ENCODE measurements at regions not wholly inside any gene's neighbourhood (a gene's known extent, or its start where the extent isn't known, plus 50 kb on each side); places are given as distances from the start of the nearest gene placed in this dataset.

DNA sequence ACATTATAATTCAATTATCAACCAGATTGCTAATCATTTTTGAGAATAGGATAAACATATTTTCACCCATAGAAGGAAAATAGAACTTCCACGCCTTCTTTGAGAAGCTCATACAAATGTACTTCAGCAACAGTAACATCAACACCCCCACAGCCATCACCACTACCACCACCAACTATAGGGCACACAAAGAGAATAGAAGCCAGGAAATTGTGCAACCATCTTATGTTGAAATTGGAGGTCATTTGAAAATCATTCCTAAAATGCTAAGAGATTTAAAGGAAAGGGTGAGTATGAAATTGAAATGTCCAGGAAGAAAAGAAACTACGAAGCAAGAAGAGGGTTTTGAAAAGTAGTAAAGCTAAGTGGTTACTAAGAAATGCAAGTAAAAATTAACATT, 563.4 kb downstream of the ZNF804A start (continued):
- TF ChIP-seq, protein P1, sequence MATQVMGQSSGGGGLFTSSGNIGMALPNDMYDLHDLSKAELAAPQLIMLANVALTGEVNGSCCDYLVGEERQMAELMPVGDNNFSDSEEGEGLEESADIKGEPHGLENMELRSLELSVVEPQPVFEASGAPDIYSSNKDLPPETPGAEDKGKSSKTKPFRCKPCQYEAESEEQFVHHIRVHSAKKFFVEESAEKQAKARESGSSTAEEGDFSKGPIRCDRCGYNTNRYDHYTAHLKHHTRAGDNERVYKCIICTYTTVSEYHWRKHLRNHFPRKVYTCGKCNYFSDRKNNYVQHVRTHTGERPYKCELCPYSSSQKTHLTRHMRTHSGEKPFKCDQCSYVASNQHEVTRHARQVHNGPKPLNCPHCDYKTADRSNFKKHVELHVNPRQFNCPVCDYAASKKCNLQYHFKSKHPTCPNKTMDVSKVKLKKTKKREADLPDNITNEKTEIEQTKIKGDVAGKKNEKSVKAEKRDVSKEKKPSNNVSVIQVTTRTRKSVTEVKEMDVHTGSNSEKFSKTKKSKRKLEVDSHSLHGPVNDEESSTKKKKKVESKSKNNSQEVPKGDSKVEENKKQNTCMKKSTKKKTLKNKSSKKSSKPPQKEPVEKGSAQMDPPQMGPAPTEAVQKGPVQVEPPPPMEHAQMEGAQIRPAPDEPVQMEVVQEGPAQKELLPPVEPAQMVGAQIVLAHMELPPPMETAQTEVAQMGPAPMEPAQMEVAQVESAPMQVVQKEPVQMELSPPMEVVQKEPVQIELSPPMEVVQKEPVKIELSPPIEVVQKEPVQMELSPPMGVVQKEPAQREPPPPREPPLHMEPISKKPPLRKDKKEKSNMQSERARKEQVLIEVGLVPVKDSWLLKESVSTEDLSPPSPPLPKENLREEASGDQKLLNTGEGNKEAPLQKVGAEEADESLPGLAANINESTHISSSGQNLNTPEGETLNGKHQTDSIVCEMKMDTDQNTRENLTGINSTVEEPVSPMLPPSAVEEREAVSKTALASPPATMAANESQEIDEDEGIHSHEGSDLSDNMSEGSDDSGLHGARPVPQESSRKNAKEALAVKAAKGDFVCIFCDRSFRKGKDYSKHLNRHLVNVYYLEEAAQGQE (IDR thresholded peaks at IDR 0.05; ENCODE audit: low read depth), result no peak
- TF ChIP-seq, protein P2, sequence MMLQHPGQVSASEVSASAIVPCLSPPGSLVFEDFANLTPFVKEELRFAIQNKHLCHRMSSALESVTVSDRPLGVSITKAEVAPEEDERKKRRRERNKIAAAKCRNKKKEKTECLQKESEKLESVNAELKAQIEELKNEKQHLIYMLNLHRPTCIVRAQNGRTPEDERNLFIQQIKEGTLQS (IDR thresholded peaks at IDR 0.05), result no peak
- no peak for TF ChIP-seq POLR2AphosphoS5 (IDR thresholded peaks at IDR 0.05; ENCODE audit: low read depth, low read length)
- no peak for TF ChIP-seq EZH2phosphoT487 (IDR thresholded peaks at IDR 0.05; ENCODE audit: borderline replicate concordance)
- TF ChIP-seq CEBPB (IDR thresholded peaks at IDR 0.05; ENCODE audit: low read depth), result no peak
- no peak for TF ChIP-seq SRF (IDR thresholded peaks at IDR 0.05; ENCODE audit: low read depth)
- no peak for TF ChIP-seq EZH2 (IDR thresholded peaks at IDR 0.05)
- no peak for TF ChIP-seq YY1 (IDR thresholded peaks at IDR 0.05; ENCODE audit: extremely low read depth, insufficient replicate concordance, low read depth, low read length)
- no peak for TF ChIP-seq JUND (IDR thresholded peaks at IDR 0.05)
- TF ChIP-seq TCF7L2 (IDR thresholded peaks at IDR 0.05; ENCODE audit: borderline replicate concordance, extremely low read depth, insufficient read depth, insufficient read length), result no peak
- no peak for TF ChIP-seq ZFX (IDR thresholded peaks at IDR 0.05)

DNA sequence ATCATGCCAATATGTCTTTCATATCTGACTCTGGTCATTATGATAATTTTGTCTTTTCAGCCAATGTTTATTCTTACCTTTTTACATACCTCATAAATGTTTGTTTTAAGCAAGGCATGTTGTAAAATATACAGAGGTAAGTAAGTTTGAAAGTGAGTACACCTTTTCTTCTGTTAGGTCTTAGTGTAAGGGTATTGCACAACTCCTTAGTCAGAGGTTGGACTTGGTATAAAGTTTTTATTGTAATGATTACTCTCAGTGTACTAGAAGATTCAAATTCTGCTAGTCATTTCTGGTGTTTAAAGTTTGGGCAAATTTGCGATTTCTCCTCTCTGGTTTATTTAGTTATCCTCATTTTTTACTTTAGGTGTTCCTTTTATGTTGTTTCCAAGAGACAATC, 564.3 kb upstream of the FSIP2 start:
- no TSS peak for BruUV-seq (replicated peaks)
- POLR2A ChIA-PET, result no interaction called here
- no peak for TF ChIP-seq EGR1 (IDR thresholded peaks at IDR 0.05; ENCODE audit: low read depth)
- TF ChIP-seq YY1 (IDR thresholded peaks at IDR 0.05; ENCODE audit: extremely low read depth, insufficient replicate concordance, low read depth, low read length), result no peak
- no peak for TF ChIP-seq ZNF274 (IDR thresholded peaks at IDR 0.05; ENCODE audit: low read depth, low read length)
- TF ChIP-seq, protein P1 (IDR thresholded peaks at IDR 0.05; ENCODE audit: low read depth), result no peak
- no peak for TF ChIP-seq POLR2A (IDR thresholded peaks at IDR 0.05; ENCODE audit: borderline replicate concordance, extremely low read depth, insufficient read depth, insufficient read length)

More for the DNA sequence above, 564.3 kb upstream of the FSIP2 start:
- RAD21 ChIA-PET (ENCODE audit: low non-redundant PET in 1 of 2, low total read pairs in 2 of 2, uncharacterized antibody in 2 of 2, unreplicated experiment in 2 of 2), result no interaction called here
- no peak overlapping the region for H3K9ac ChIP-seq (ENCODE audit: low read length)
- H3K4me2 ChIP-seq (ENCODE audit: low read length), result no peak overlapping the region
- no peaks in the 10 kb centered on the region for H3K9me3 ChIP-seq (ENCODE audit: control insufficient read depth in 1 of 2, insufficient read depth in 1 of 2, low read depth in 1 of 2, low read length in 2 of 2)
- no peak overlapping the region for H3K4me3 ChIP-seq (replicated peaks in 1 of 2; ENCODE audit: low read depth in 1 of 2, low read length in 2 of 2)
- H3K4me1 ChIP-seq (ENCODE audit: control insufficient read depth in 1 of 2, insufficient read depth in 2 of 2, low read length in 2 of 2), result no peaks in the 10 kb centered on the region
- H2AFZ ChIP-seq (ENCODE audit: low read depth, low read length, poor library complexity, severe bottlenecking), result no peak overlapping the region
- intact Hi-C loops (cut with micrococcal nuclease), result no loop called here
- H4K20me1 ChIP-seq (ENCODE audit: insufficient read depth), result no peaks in the 10 kb centered on the region
- no peaks in the 10 kb centered on the region for H3K79me2 ChIP-seq (ENCODE audit: insufficient read depth, low read length)
- H3K36me3 ChIP-seq (ENCODE audit: control insufficient read depth in 1 of 2, insufficient read depth in 2 of 2, low read length in 2 of 2), result no peaks in the 10 kb centered on the region
- no peak overlapping the region for H3K27ac ChIP-seq (ENCODE audit: low read depth, low read length)
- CTCF ChIA-PET, result no interaction called here
- no peaks in the 10 kb centered on the region for H3K27me3 ChIP-seq (ENCODE audit: insufficient read depth, low read length)
- H3K9me2 ChIP-seq (ENCODE audit: insufficient read depth), result no peaks in the 10 kb centered on the region
- no peak for DNase-seq (ENCODE audit: low read depth, low spot score)
- no peak for ATAC-seq

All from HCT116 (cell line).